ENCODE measurements at regions not wholly inside any gene's neighbourhood (a gene's known extent, or its start where the extent isn't known, plus 50 kb on each side); places are given as distances from the start of the nearest gene placed in this dataset.

- H3K4me3 ChIP-seq (ENCODE audit: low read length in 2 of 2): no peak overlapping the region
- DNase-seq (no peak), ATAC-seq (ENCODE audit: low FRiP score) (no peak)
- H3K9me3 ChIP-seq (ENCODE audit: control insufficient read depth, low read length): no peaks in the 10 kb centered on the region
- H3K36me3 ChIP-seq (ENCODE audit: control insufficient read depth in 1 of 2, insufficient read depth in 2 of 2, low read length in 1 of 2): no peaks in the 10 kb centered on the region
- intact Hi-C loops (cut with DNase I): no loop called here
- H3K27ac ChIP-seq (ENCODE audit: low read depth in 1 of 2, low read length in 2 of 2): no peak overlapping the region
- no peaks in the 10 kb centered on the region for H3K27me3 ChIP-seq (ENCODE audit: control insufficient read depth in 1 of 2, insufficient read depth in 2 of 2, low read length in 1 of 2)
- 76 to 89% methylated on average over 1 of the region's 1 CpG for WGBS, 2 donors
- no peaks in the 10 kb centered on the region for H3K4me1 ChIP-seq (ENCODE audit: control insufficient read depth in 1 of 2, insufficient read depth in 2 of 2, low read length in 2 of 2)
These were observed 173.3 kb downstream of the CCDC59 start for GRCh38 chr12:82184844-82185243.

- no peak overlapping the region for H3K4me3 ChIP-seq (ENCODE audit: low read length in 2 of 2)
- no peak for DNase-seq
- no peak overlapping the region for H3K27ac ChIP-seq (ENCODE audit: low read depth in 1 of 2, low read length in 2 of 2)
- no peaks in the 10 kb centered on the region for H3K4me1 ChIP-seq (ENCODE audit: control insufficient read depth in 1 of 2, insufficient read depth in 2 of 2, low read length in 2 of 2)
- intact Hi-C loops (cut with DNase I): no loop called here
- no peaks in the 10 kb centered on the region for H3K27me3 ChIP-seq (ENCODE audit: control insufficient read depth in 1 of 2, insufficient read depth in 2 of 2, low read length in 1 of 2)
- WGBS, 2 donors: 55 to 62% methylated on average over 4 of the region's 4 CpGs
- no peaks in the 10 kb centered on the region for H3K9me3 ChIP-seq (ENCODE audit: control insufficient read depth, low read length)
- H3K36me3 ChIP-seq (ENCODE audit: control insufficient read depth in 1 of 2, insufficient read depth in 2 of 2, low read length in 1 of 2): no peaks in the 10 kb centered on the region
- no peak for ATAC-seq (ENCODE audit: low FRiP score)
These were observed 175.5 kb downstream of the CCDC59 start for GRCh38 chr12:82182601-82183190.

DNA sequence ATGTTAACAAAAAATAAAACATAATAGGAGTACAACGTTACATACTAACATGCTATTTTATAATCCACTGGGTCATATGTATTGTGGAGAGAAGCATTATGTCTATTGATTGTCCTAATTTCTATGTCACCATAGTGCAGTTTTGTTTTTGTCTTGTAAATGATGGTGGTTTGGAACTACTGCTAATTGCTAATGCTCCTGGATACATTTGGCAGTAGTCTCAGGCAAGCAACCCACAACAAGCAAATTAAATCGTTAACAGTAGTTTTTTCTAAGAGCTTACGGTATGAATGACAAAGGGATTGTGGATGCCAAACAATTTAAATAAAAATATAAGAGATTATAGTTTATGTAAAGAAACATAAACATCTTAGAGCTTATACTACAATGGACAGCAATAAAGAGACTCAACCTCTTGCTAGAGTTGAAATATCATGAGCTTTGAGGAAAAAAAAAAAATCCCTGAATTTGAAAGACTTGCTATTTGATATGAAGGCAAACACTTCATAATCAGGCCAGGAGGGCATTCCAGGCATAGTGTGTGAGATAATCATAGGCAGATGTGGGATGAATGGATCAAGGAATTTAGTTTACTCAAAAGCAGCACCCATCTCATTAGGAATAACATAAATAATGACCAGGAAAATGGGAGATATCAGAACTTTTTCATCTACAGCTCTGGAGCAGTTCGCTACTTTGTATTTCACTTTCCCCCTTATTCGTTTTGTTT lies 181.3 kb downstream of the CCDC59 start:
- intact Hi-C loops (cut with DNase I): no loop called here
- ATAC-seq (ENCODE audit: low FRiP score): no peak

GRCh38 chr12:82176026-82176425 lies 182.2 kb downstream of the CCDC59 start:
- Histone ChIP-seq H3K27me3 (ENCODE audit: control insufficient read depth in 1 of 2, insufficient read depth in 2 of 2, low read length in 1 of 2) (no peaks in the 10 kb centered on the region), H3K27ac (ENCODE audit: low read depth in 1 of 2, low read length in 2 of 2) (no peak overlapping the region), H3K4me3 (ENCODE audit: low read length in 2 of 2) (no peak overlapping the region), H3K4me1 (ENCODE audit: control insufficient read depth in 1 of 2, insufficient read depth in 2 of 2, low read length in 2 of 2) (no peaks in the 10 kb centered on the region), H3K36me3 (ENCODE audit: control insufficient read depth in 1 of 2, insufficient read depth in 2 of 2, low read length in 1 of 2) (no peaks in the 10 kb centered on the region), H3K9me3 (ENCODE audit: control insufficient read depth, low read length) (no peaks in the 10 kb centered on the region)
- ATAC-seq (ENCODE audit: low FRiP score) (no peak), DNase-seq (no peak)
- WGBS, 2 donors: 22 to 27% methylated on average over 4 of the region's 4 CpGs
- intact Hi-C loops (cut with DNase I): no loop called here

More for the DNA sequence above, 181.3 kb downstream of the CCDC59 start:
- no peaks in the 10 kb centered on the region for H3K27me3 ChIP-seq (ENCODE audit: control insufficient read depth in 1 of 2, insufficient read depth in 2 of 2, low read length in 1 of 2)
- H3K4me1 ChIP-seq (ENCODE audit: control insufficient read depth in 1 of 2, insufficient read depth in 2 of 2, low read length in 2 of 2): no peaks in the 10 kb centered on the region
- DNase-seq: no peak
- H3K27ac ChIP-seq (ENCODE audit: low read depth in 1 of 2, low read length in 2 of 2): no peak overlapping the region
- H3K9me3 ChIP-seq (ENCODE audit: control insufficient read depth, low read length): no peaks in the 10 kb centered on the region
- 60 to 71% methylated on average over 5 of the region's 5 CpGs for whole genome bisulfite sequencing, 2 donors
- no peak overlapping the region for H3K4me3 ChIP-seq (ENCODE audit: low read length in 2 of 2)
- no peaks in the 10 kb centered on the region for H3K36me3 ChIP-seq (ENCODE audit: control insufficient read depth in 1 of 2, insufficient read depth in 2 of 2, low read length in 1 of 2)

GRCh38 chr12:82174936-82175335 lies 183.3 kb downstream of the CCDC59 start:
- Histone ChIP-seq H3K4me3 (ENCODE audit: low read length in 2 of 2) (no peak overlapping the region), H3K27me3 (ENCODE audit: control insufficient read depth in 1 of 2, insufficient read depth in 2 of 2, low read length in 1 of 2) (no peaks in the 10 kb centered on the region), H3K36me3 (ENCODE audit: control insufficient read depth in 1 of 2, insufficient read depth in 2 of 2, low read length in 1 of 2) (no peaks in the 10 kb centered on the region), H3K9me3 (ENCODE audit: control insufficient read depth, low read length) (no peaks in the 10 kb centered on the region), H3K27ac (ENCODE audit: low read depth in 1 of 2, low read length in 2 of 2) (no peak overlapping the region), H3K4me1 (ENCODE audit: control insufficient read depth in 1 of 2, insufficient read depth in 2 of 2, low read length in 2 of 2) (no peaks in the 10 kb centered on the region)
- WGBS, 2 donors: 65 to 70% methylated on average over 2 of the region's 2 CpGs
- DNase-seq (no peak), ATAC-seq (ENCODE audit: low FRiP score) (no peak)
- intact Hi-C loops (cut with DNase I): no loop called here

GRCh38 chr12:82174383-82174782 lies 183.8 kb downstream of the CCDC59 start:
- no peak for DNase-seq
- Histone ChIP-seq H3K9me3 (ENCODE audit: control insufficient read depth, low read length) (no peaks in the 10 kb centered on the region), H3K27me3 (ENCODE audit: control insufficient read depth in 1 of 2, insufficient read depth in 2 of 2, low read length in 1 of 2) (no peaks in the 10 kb centered on the region), H3K4me1 (ENCODE audit: control insufficient read depth in 1 of 2, insufficient read depth in 2 of 2, low read length in 2 of 2) (no peaks in the 10 kb centered on the region), H3K36me3 (ENCODE audit: control insufficient read depth in 1 of 2, insufficient read depth in 2 of 2, low read length in 1 of 2) (no peaks in the 10 kb centered on the region), H3K4me3 (ENCODE audit: low read length in 2 of 2) (no peak overlapping the region), H3K27ac (ENCODE audit: low read depth in 1 of 2, low read length in 2 of 2) (no peak overlapping the region)
- ATAC-seq (ENCODE audit: low FRiP score): no peak
- intact Hi-C loops (cut with DNase I): no loop called here
- WGBS, 2 donors: 21 to 39% methylated on average over 1 of the region's 1 CpG

- no peak for ATAC-seq (ENCODE audit: low FRiP score)
- Histone ChIP-seq H3K4me1 (ENCODE audit: control insufficient read depth in 1 of 2, insufficient read depth in 2 of 2, low read length in 2 of 2) (no peaks in the 10 kb centered on the region), H3K9me3 (ENCODE audit: control insufficient read depth, low read length) (no peaks in the 10 kb centered on the region), H3K27ac (ENCODE audit: low read depth in 1 of 2, low read length in 2 of 2) (no peak overlapping the region), H3K4me3 (ENCODE audit: low read length in 2 of 2) (no peak overlapping the region), H3K36me3 (ENCODE audit: control insufficient read depth in 1 of 2, insufficient read depth in 2 of 2, low read length in 1 of 2) (no peaks in the 10 kb centered on the region), H3K27me3 (ENCODE audit: control insufficient read depth in 1 of 2, insufficient read depth in 2 of 2, low read length in 1 of 2) (no peaks in the 10 kb centered on the region)
- intact Hi-C loops (cut with DNase I): no loop called here
- DNase-seq: no peak
- 69 to 74% methylated on average over 3 of the region's 3 CpGs for WGBS, 2 donors
These were observed 209.1 kb downstream of the CCDC59 start for GRCh38 chr12:82149045-82149444.

DNA sequence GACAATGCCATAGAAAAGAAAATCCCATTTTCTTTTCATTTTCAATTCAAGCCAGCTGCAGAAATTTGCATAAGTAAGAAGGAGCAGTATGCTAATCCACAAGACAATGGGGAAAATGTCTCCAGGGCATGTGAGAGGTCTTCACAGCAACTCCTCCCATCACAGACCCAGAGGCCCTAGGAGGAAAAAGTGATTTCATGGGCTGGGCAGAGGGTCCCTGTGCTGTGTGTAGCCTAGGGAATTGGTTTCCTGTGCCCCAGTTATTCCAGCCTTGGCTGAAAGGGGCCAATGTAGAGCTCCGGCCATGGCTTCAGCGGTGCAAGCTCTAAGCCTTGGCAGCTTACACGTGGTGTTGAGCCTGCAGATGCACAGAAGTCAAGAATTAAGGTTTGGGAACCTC lies 211.4 kb downstream of the CCDC59 start:
- DNase-seq: no peak
- no peak overlapping the region for H3K27ac ChIP-seq (ENCODE audit: low read depth in 1 of 2, low read length in 2 of 2)
- intact Hi-C loops (cut with DNase I): no loop called here

DNA sequence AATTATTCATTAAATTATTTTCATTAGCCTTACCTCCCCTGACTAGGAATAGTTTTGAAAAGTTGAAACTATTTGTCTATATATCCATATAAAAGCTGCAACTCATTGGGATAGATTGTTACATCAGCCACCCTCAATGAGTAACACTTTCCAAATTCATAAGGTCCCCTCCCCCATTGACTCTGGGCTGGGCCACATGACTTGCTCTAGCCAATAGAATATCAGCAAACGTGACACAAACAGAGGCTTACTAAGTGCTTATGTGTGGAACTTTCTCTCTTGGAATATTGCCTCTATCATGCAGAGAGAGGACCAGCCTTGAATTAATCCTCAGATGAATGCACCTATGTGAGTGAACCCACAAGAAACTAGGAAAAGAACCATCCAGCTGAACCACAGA lies 213.7 kb downstream of the CCDC59 start:
- DNase-seq (no peak), ATAC-seq (ENCODE audit: low FRiP score) (no peak)
- Histone ChIP-seq H3K27ac (ENCODE audit: low read depth in 1 of 2, low read length in 2 of 2) (no peak overlapping the region), H3K4me1 (ENCODE audit: control insufficient read depth in 1 of 2, insufficient read depth in 2 of 2, low read length in 2 of 2) (no peaks in the 10 kb centered on the region), H3K27me3 (ENCODE audit: control insufficient read depth in 1 of 2, insufficient read depth in 2 of 2, low read length in 1 of 2) (no peaks in the 10 kb centered on the region), H3K9me3 (ENCODE audit: control insufficient read depth, low read length) (no peaks in the 10 kb centered on the region), H3K4me3 (ENCODE audit: low read length in 2 of 2) (no peak overlapping the region), H3K36me3 (ENCODE audit: control insufficient read depth in 1 of 2, insufficient read depth in 2 of 2, low read length in 1 of 2) (no peaks in the 10 kb centered on the region)
- 60 to 68% methylated on average over 1 of the region's 1 CpG for WGBS, 2 donors
- intact Hi-C loops (cut with DNase I): no loop called here

More for the DNA sequence above, 211.4 kb downstream of the CCDC59 start:
- 69 to 72% methylated on average over 3 of the region's 3 CpGs for WGBS, 2 donors
- H3K27me3 ChIP-seq (ENCODE audit: control insufficient read depth in 1 of 2, insufficient read depth in 2 of 2, low read length in 1 of 2): no peaks in the 10 kb centered on the region
- no peak overlapping the region for H3K4me3 ChIP-seq (ENCODE audit: low read length in 2 of 2)
- no peaks in the 10 kb centered on the region for H3K9me3 ChIP-seq (ENCODE audit: control insufficient read depth, low read length)
- H3K4me1 ChIP-seq (ENCODE audit: control insufficient read depth in 1 of 2, insufficient read depth in 2 of 2, low read length in 2 of 2): no peaks in the 10 kb centered on the region
- no peaks in the 10 kb centered on the region for H3K36me3 ChIP-seq (ENCODE audit: control insufficient read depth in 1 of 2, insufficient read depth in 2 of 2, low read length in 1 of 2)
- no peak for ATAC-seq (ENCODE audit: low FRiP score)

All from aorta (tissue), 5 donors.